ENCODE measurements at regions not wholly inside any gene's neighbourhood (a gene's known extent, or its start where the extent isn't known, plus 50 kb on each side); places are given as distances from the start of the nearest gene placed in this dataset.

DNA sequence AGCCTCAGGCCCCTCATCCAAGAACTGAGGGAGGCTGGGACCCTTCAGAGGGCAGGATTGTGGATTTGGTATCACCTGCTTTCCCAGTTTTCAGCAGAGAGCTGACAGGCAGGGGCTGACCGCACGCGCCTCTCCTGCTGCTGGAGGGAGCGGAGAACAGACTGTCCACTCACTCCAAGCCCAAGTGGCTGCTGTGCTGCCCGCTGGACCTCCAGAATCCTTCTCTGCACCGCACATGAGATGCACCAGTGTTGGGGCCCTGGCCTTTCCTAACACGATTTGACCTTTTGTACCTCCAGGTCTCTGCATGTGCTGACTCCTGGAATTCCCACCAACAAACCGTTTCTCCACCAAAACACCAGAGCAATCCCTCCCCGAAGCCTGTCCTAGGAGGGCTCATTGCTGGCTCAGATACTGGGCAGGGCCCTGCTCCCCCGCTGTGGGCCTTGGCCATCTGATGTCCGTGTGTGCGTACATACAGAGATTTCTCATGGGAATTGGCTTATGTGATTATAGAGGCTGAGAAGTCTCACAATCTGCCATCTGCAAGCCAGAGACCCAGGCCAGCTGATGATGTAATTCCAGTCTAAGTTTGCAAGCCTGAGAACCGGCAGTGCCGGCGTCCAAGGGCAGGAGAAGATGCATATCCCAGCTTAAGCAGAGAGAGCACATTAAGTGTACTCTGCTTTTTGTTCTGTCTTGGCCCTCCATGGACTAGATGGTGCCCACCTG is 141.7 kb downstream of the GADD45G start:
- H3K4me3 ChIP-seq (ENCODE audit: low read depth, low read length): no peak overlapping the region
- H3K27me3 ChIP-seq (ENCODE audit: control insufficient read depth, insufficient read depth, low read length): no peaks in the 10 kb centered on the region
- no peak overlapping the region for H3K27ac ChIP-seq (ENCODE audit: low read depth, low read length)
- H3K36me3 ChIP-seq (ENCODE audit: control insufficient read depth, insufficient read depth, low read length): no peaks in the 10 kb centered on the region
- no peak overlapping the region for H3K9ac ChIP-seq (ENCODE audit: low read length)
- peaks cover 15% of the 10 kb centered on the region; the same call in 1 of the 2 replicates for H3K4me1 ChIP-seq (ENCODE audit: control insufficient read depth, insufficient read depth, low read length)
- 0 out of 2 replicates have a peak, but pooled peaks cover 3% of the 10 kb centered on the region for H3K9me3 ChIP-seq (ENCODE audit: control insufficient read depth, insufficient read depth, low read depth, low read length)

DNA sequence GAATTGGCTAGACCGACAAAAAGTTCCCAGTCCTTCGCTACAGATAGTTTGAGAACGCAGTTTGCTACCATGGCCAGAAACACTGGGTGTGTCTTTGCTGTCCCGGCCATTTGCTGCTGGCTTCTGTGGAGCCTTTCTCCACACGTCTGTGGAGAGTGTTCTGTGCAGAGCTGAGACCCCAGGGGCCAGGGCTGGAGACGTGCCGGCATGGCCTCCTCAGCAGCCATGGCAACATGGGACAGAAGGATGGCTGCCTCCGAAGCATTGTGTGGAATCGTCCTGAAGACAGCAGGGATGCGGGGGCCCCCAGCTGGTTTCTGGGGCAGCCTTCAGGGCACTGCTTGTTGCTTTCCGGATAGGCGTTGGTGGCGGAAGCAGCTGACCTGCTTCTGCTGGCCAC is 142.8 kb downstream of the GADD45G start:
- H3K27ac ChIP-seq (ENCODE audit: low read depth, low read length): no peak overlapping the region
- H3K4me3 ChIP-seq (ENCODE audit: low read depth, low read length): no peak overlapping the region
- no peaks in the 10 kb centered on the region for H3K27me3 ChIP-seq (ENCODE audit: control insufficient read depth, insufficient read depth, low read length)
- H3K4me1 ChIP-seq (ENCODE audit: control insufficient read depth, insufficient read depth, low read length): peaks cover 15% of the 10 kb centered on the region; the same call in 1 of the 2 replicates
- H3K9ac ChIP-seq (ENCODE audit: low read length): no peak overlapping the region
- H3K36me3 ChIP-seq (ENCODE audit: control insufficient read depth, insufficient read depth, low read length): no peaks in the 10 kb centered on the region
- H3K9me3 ChIP-seq (ENCODE audit: control insufficient read depth, insufficient read depth, low read depth, low read length): 0 out of 2 replicates have a peak, but pooled peaks cover 3% of the 10 kb centered on the region

DNA sequence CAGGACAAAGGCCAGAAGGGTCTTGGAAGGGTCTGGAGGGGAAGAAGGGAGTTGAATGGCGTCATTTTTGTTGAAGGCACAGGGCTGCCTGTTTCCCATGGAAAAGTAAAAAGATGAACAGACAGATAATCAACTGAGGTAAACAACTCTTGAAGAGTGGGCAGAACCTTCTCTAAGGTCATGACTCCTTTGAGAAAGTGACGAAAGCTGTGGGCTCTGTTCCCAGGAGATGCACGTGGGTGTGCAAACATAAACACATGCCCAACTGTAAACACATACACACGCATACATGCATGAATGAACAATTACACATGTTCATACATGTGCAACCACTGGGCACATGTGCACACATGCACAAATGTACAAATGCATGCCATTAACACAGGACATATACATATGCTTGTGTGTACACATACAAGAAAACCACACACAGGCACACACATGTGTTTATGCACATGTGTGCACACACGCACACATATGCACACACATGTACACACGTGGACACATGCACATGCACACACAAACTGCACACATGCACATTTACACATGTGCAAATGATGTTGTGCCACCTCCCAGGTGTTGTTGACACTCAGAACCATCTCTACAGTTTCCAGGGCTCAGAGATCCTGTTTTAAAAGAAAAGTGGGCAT is 143.3 kb downstream of the GADD45G start:
- Histone ChIP-seq H3K27ac (ENCODE audit: low read depth, low read length) (no peak overlapping the region), H3K9me3 (ENCODE audit: control insufficient read depth, insufficient read depth, low read depth, low read length) (0 out of 2 replicates have a peak, but pooled peaks cover 3% of the 10 kb centered on the region), H3K36me3 (ENCODE audit: control insufficient read depth, insufficient read depth, low read length) (no peaks in the 10 kb centered on the region), H3K9ac (ENCODE audit: low read length) (no peak overlapping the region), H3K4me3 (ENCODE audit: low read depth, low read length) (no peak overlapping the region), H3K27me3 (ENCODE audit: control insufficient read depth, insufficient read depth, low read length) (no peaks in the 10 kb centered on the region), H3K4me1 (ENCODE audit: control insufficient read depth, insufficient read depth, low read length) (peaks cover 13% of the 10 kb centered on the region; the same call in 1 of the 2 replicates)

DNA sequence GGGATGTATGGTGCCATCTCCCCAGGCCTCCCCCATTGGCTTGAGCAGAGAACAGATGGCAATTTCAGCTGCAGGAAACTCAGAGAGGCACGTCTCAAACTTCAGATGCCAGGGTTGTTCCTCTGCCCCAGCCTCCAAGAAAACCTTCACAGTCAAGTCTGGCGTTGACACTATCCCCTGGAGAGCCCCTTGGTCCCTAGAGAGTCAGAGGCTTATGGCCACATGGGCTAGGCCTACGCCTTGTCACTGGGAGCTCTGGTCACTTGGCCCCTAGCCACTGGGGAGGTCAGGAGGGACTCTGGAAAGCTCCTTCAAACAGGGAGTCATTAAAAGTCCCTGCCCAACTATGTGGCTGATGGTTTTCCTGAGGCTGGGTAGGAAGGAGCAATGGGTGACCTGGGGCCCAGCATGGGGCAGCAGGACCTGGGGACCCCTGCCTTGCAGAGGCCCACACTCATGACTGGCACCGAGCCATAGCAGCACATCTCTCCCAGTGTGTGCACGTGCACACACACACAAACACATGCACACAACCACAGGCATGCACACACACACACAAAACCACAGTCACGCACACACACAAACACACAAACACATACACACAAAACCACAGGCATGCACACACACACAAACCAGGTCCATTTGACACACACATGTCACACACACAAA is 144.2 kb downstream of the GADD45G start:
- Histone ChIP-seq H3K9ac (ENCODE audit: low read length) (no peak overlapping the region), H3K27ac (ENCODE audit: low read depth, low read length) (no peak overlapping the region), H3K4me3 (ENCODE audit: low read depth, low read length) (no peak overlapping the region), H3K4me1 (ENCODE audit: control insufficient read depth, insufficient read depth, low read length) (peaks cover 8% of the 10 kb centered on the region), H3K36me3 (ENCODE audit: control insufficient read depth, insufficient read depth, low read length) (no peaks in the 10 kb centered on the region), H3K27me3 (ENCODE audit: control insufficient read depth, insufficient read depth, low read length) (no peaks in the 10 kb centered on the region), H3K9me3 (ENCODE audit: control insufficient read depth, insufficient read depth, low read depth, low read length) (0 out of 2 replicates have a peak, but pooled peaks cover 3% of the 10 kb centered on the region)

- H3K27me3 ChIP-seq (ENCODE audit: control insufficient read depth, insufficient read depth, low read length): no peaks in the 10 kb centered on the region
- H3K9ac ChIP-seq (ENCODE audit: low read length): no peak overlapping the region
- H3K9me3 ChIP-seq (ENCODE audit: control insufficient read depth, insufficient read depth, low read depth, low read length): 0 out of 2 replicates have a peak, but pooled peaks cover 3% of the 10 kb centered on the region
- H3K27ac ChIP-seq (ENCODE audit: low read depth, low read length): no peak overlapping the region
- peaks cover 12% of the 10 kb centered on the region for H3K4me1 ChIP-seq (ENCODE audit: control insufficient read depth, insufficient read depth, low read length)
- H3K36me3 ChIP-seq (ENCODE audit: control insufficient read depth, insufficient read depth, low read length): no peaks in the 10 kb centered on the region
- no peak overlapping the region for H3K4me3 ChIP-seq (ENCODE audit: low read depth, low read length)
Measured at GRCh38 chr9:89749500-89750116, 144.8 kb downstream of the GADD45G start.

DNA sequence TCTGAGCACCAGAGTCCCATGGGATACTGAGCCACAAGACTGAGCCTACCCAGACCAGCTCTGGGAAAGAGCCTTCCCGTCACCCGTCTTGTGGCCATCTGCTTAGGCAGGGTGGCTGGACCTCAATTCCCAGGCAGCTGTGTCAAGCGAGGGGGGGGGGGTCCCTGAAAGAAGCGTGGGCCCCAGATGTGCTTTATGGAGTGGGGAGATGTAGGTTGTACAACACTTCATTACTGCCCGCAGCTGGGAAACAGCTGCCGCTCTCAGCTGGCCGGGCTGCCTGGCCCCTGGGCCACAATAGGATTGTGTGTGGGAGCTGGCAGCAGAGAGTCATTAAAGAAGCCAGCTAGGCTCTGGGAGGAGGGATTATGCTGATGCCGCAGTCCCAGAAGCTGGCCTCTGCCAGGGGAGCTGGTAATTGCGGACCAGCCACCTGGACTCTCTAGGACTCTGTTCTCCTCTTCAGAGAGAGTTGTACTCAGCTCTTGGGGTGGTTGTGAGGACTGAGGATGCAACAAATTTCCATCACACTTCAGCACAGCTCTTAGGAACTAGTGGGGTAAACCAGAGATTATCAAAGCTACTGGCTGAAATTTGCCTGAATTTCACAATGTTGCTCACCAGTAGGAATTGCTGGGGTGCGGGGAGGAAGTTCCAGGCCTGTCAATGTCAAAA is 145.4 kb downstream of the GADD45G start:
- Histone ChIP-seq H3K36me3 (ENCODE audit: control insufficient read depth, insufficient read depth, low read length) (no peaks in the 10 kb centered on the region), H3K4me3 (ENCODE audit: low read depth, low read length) (no peak overlapping the region), H3K9me3 (ENCODE audit: control insufficient read depth, insufficient read depth, low read depth, low read length) (no peaks in the 10 kb centered on the region), H3K9ac (ENCODE audit: low read length) (no peak overlapping the region), H3K27me3 (ENCODE audit: control insufficient read depth, insufficient read depth, low read length) (no peaks in the 10 kb centered on the region), H3K27ac (ENCODE audit: low read depth, low read length) (no peak overlapping the region), H3K4me1 (ENCODE audit: control insufficient read depth, insufficient read depth, low read length) (peaks cover 12% of the 10 kb centered on the region)

GRCh38 chr9:89751079-89751825 is 146.4 kb downstream of the GADD45G start:
- Histone ChIP-seq H3K4me3 (ENCODE audit: low read depth, low read length) (no peak overlapping the region), H3K9me3 (ENCODE audit: control insufficient read depth, insufficient read depth, low read depth, low read length) (no peaks in the 10 kb centered on the region), H3K36me3 (ENCODE audit: control insufficient read depth, insufficient read depth, low read length) (no peaks in the 10 kb centered on the region), H3K4me1 (ENCODE audit: control insufficient read depth, insufficient read depth, low read length) (peaks cover 12% of the 10 kb centered on the region), H3K27ac (ENCODE audit: low read depth, low read length) (no peak overlapping the region), H3K9ac (ENCODE audit: low read length) (no peak overlapping the region), H3K27me3 (ENCODE audit: control insufficient read depth, insufficient read depth, low read length) (no peaks in the 10 kb centered on the region)

DNA sequence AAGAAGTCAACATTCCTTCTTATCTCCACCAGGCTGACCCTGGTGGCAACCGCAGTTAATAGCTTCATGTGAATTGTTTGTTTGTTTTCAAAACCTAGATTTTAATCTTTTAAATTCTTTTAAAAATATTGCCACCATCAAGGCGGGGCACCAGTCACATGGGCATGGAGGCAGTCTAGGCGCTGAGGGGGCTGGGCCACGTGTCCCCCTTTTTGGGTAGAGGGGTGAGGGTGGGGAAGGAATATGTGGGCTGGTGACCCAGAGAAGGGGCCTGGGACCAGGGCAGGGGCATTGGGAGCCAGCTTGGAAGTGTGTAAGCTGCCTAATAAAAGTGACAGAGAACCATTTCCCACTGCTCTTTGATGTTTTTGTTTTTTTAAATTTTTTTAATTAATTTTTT is 147.3 kb downstream of the GADD45G start:
- H3K4me3 ChIP-seq (ENCODE audit: low read depth, low read length): no peak overlapping the region
- H3K27ac ChIP-seq (ENCODE audit: low read depth, low read length): no peak overlapping the region
- H3K27me3 ChIP-seq (ENCODE audit: control insufficient read depth, insufficient read depth, low read length): no peaks in the 10 kb centered on the region
- H3K4me1 ChIP-seq (ENCODE audit: control insufficient read depth, insufficient read depth, low read length): peaks cover 12% of the 10 kb centered on the region
- H3K9ac ChIP-seq (ENCODE audit: low read length): no peak overlapping the region
- H3K36me3 ChIP-seq (ENCODE audit: control insufficient read depth, insufficient read depth, low read length): no peaks in the 10 kb centered on the region
- H3K9me3 ChIP-seq (ENCODE audit: control insufficient read depth, insufficient read depth, low read depth, low read length): no peaks in the 10 kb centered on the region

DNA sequence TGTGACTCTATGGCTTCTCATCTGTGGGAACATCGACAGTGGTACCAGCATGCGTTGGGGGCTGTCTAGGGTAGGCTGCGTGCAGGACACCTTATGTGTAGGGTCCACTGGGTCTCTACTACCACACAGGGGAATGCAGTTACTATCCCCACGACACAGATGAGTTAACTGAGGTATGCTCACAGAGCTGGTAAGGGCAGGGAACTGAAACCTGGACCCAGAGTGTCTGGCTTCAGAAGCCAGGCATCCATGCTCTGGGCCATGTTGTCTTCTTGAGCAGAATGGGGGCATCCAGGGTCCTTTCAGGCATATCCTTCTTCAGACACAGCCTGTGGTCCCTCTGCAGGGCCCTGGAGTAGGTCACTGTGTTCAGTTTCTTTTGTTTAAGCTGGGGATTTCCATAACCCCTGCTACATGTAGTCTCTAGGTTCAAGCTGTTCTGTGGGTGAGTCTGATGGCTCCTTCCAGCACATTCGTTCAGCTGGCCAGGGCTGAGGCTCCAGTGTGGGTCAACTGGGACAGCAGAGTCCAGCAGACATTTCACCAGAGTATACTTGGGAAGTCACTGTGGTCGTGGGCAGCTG is 148.8 kb downstream of the GADD45G start:
- Histone ChIP-seq H3K4me1 (ENCODE audit: control insufficient read depth, insufficient read depth, low read length) (peaks cover 12% of the 10 kb centered on the region), H3K9me3 (ENCODE audit: control insufficient read depth, insufficient read depth, low read depth, low read length) (no peaks in the 10 kb centered on the region), H3K27me3 (ENCODE audit: control insufficient read depth, insufficient read depth, low read length) (no peaks in the 10 kb centered on the region), H3K4me3 (ENCODE audit: low read depth, low read length) (no peak overlapping the region), H3K9ac (ENCODE audit: low read length) (no peak overlapping the region), H3K27ac (ENCODE audit: low read depth, low read length) (no peak overlapping the region), H3K36me3 (ENCODE audit: control insufficient read depth, insufficient read depth, low read length) (no peaks in the 10 kb centered on the region)

- Histone ChIP-seq H3K4me3 (ENCODE audit: low read depth, low read length) (no peak overlapping the region), H3K4me1 (ENCODE audit: control insufficient read depth, insufficient read depth, low read length) (peaks cover 12% of the 10 kb centered on the region), H3K27me3 (ENCODE audit: control insufficient read depth, insufficient read depth, low read length) (no peaks in the 10 kb centered on the region), H3K9ac (ENCODE audit: low read length) (no peak overlapping the region), H3K9me3 (ENCODE audit: control insufficient read depth, insufficient read depth, low read depth, low read length) (no peaks in the 10 kb centered on the region), H3K27ac (ENCODE audit: low read depth, low read length) (no peak overlapping the region), H3K36me3 (ENCODE audit: control insufficient read depth, insufficient read depth, low read length) (no peaks in the 10 kb centered on the region)
Measured at GRCh38 chr9:89754193-89754592, 149.4 kb downstream of the GADD45G start.

All from HUES6 (cell line).